GM19238 (cell line): ENCODE measurements at regions not wholly inside any gene's neighbourhood (a gene's known extent, or its start where the extent isn't known, plus 50 kb on each side); places are given as distances from the start of the nearest gene placed in this dataset.

ENCODE experiments used
- DNase-seq: peaks from one replicate; pipeline ENCODE4 v3.0.0; 2011; ENCODE audit warnings: low spot score; ENCODE audit not compliant: insufficient read length

- DNase-seq = no peak
Observed at GRCh38 chr20:6566821-6567220, 200.7 kb upstream of the BMP2 start.

- no peak for DNase-seq
Observed at GRCh38 chr20:6562111-6562510, 205.4 kb upstream of the BMP2 start.

- DNase-seq = no peak
Observed at GRCh38 chr20:6560978-6561377, 206.5 kb upstream of the BMP2 start.

- DNase-seq = no peak
Observed at GRCh38 chr20:6559791-6560190, 207.7 kb upstream of the BMP2 start.

- DNase-seq = no peak
Observed at GRCh38 chr20:6558341-6558740, 209.1 kb upstream of the BMP2 start.

- no peak for DNase-seq
Observed at GRCh38 chr20:6533761-6534479, 233.6 kb upstream of the BMP2 start.

GRCh38 chr20:6533351-6533750, 234.1 kb upstream of the BMP2 start:
- DNase-seq = no peak

GRCh38 chr20:6530779-6531315, 236.6 kb upstream of the BMP2 start:
- no peak for DNase-seq

- DNase-seq = no peak
Observed at GRCh38 chr20:6530254-6530653, 237.2 kb upstream of the BMP2 start.

- no peak for DNase-seq
Observed at GRCh38 chr20:6525447-6526303, 241.8 kb upstream of the BMP2 start.

- no peak for DNase-seq
Observed at GRCh38 chr20:6524305-6524704, 243.2 kb upstream of the BMP2 start.

- DNase-seq = no peak
Observed at GRCh38 chr20:6519556-6519955, 247.9 kb upstream of the BMP2 start.

- no peak for DNase-seq
Observed at GRCh38 chr20:6515261-6515660, 252.2 kb upstream of the BMP2 start.

GRCh38 chr20:6513599-6513998, 253.9 kb upstream of the BMP2 start:
- DNase-seq = no peak

- DNase-seq = no peak
Observed at GRCh38 chr20:6509374-6509773, 258.1 kb upstream of the BMP2 start.

GRCh38 chr20:6506906-6507305, 260.6 kb upstream of the BMP2 start:
- DNase-seq = no peak

GRCh38 chr20:6504826-6505225, 262.7 kb upstream of the BMP2 start:
- no peak for DNase-seq

GRCh38 chr20:6504179-6504578, 263.3 kb upstream of the BMP2 start:
- no peak for DNase-seq

GRCh38 chr20:6502999-6503398, 264.5 kb upstream of the BMP2 start:
- DNase-seq = no peak

GRCh38 chr20:6502219-6502618, 265.3 kb upstream of the BMP2 start:
- DNase-seq = no peak

- DNase-seq = no peak
Observed at GRCh38 chr20:6501061-6501460, 266.4 kb upstream of the BMP2 start.

- DNase-seq = no peak
Observed at GRCh38 chr20:6499566-6499965, 267.9 kb upstream of the BMP2 start.

GRCh38 chr20:6496874-6497273, 270.6 kb upstream of the BMP2 start:
- DNase-seq = no peak
